Mammary epithelial cell (primary cell): ENCODE measurements at regions not wholly inside any gene's neighbourhood (a gene's known extent, or its start where the extent isn't known, plus 50 kb on each side); places are given as distances from the start of the nearest gene placed in this dataset.
"Not testable (repeated sequence)": the region's sequence is repeated elsewhere in the genome, so short reads cannot be mapped to it uniquely, and the experiment has no call there.

Experiments
- EZH2 ChIP-seq: IDR thresholded peaks from 2 replicates; pipeline ENCODE4 v1.6.1; 2012; ENCODE audit warnings: low read length, inconsistent platforms, borderline replicate concordance
- TF ChIP-seq, protein P1 (sequence below), 2 donors: IDR thresholded peaks in 1 of 2; conservative IDR thresholded peaks in 1 of 2; 2 replicates each; pipeline ENCODE4 v1.5.1; 2011 to 2012; ENCODE audit warnings: inconsistent platforms in 2 of 2, low read length in 2 of 2, mild to moderate bottlenecking in 2 of 2, control low read depth in 1 of 2, low read depth in 1 of 2; ENCODE audit not compliant: insufficient read depth in 1 of 2; ENCODE audit errors: extremely low read depth in 1 of 2

DNA sequence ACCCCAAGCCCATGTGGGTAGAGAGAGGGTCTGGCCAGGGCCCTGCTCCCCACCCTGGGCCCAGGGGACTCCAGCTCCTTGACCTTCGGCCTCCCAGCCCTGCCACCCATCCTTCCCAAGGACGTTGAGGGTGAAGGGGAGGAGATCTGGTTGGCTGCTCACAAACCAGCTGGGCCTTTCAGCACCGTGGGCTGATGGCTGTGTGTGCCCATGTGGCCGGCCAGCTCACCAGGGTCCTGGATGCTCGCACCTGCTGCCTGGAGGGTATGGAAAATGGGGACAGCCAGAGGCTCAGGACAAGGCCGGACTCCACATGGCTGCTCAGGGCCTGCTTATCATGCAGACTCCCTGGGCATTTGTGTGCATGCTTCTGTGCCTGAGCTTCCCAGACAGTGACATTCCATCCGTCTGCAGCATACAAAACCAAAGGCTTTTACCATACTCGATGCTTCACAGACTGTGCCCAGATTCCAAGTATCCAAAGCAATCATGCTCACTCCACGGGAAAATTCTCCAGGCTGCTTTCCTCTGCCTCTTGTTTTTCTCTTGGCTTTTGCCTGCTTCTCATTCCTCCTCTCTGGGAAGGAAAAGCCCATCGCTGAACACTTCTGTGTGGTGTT is 112.5 kb upstream of the ZNF469 start:
- TF ChIP-seq, protein P1, sequence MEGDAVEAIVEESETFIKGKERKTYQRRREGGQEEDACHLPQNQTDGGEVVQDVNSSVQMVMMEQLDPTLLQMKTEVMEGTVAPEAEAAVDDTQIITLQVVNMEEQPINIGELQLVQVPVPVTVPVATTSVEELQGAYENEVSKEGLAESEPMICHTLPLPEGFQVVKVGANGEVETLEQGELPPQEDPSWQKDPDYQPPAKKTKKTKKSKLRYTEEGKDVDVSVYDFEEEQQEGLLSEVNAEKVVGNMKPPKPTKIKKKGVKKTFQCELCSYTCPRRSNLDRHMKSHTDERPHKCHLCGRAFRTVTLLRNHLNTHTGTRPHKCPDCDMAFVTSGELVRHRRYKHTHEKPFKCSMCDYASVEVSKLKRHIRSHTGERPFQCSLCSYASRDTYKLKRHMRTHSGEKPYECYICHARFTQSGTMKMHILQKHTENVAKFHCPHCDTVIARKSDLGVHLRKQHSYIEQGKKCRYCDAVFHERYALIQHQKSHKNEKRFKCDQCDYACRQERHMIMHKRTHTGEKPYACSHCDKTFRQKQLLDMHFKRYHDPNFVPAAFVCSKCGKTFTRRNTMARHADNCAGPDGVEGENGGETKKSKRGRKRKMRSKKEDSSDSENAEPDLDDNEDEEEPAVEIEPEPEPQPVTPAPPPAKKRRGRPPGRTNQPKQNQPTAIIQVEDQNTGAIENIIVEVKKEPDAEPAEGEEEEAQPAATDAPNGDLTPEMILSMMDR (conservative IDR thresholded peaks at IDR 0.05 in 1 of 2, IDR thresholded peaks at IDR 0.05 in 1 of 2; ENCODE audit: extremely low read depth in 1 of 2, insufficient read depth in 1 of 2, low read depth in 1 of 2, low read length in 2 of 2), result not testable (repeated sequence)
- TF ChIP-seq EZH2, result not testable (repeated sequence)
